Natural killer cell (primary cell): ENCODE measurements at regions not wholly inside any gene's neighbourhood (a gene's known extent, or its start where the extent isn't known, plus 50 kb on each side); places are given as distances from the start of the nearest gene placed in this dataset.

Source experiments
- ATAC-seq, 3 donors: fragments of 150-1000 bp in 2 of 3; fragments of 200-7000 bp in 1 of 3; cut with Tn5 transposase; 1 replicate in 1 of 3; 2 replicates in 2 of 3; pipeline ENCODE4 v1.10.0; 2021; ENCODE audit warnings: mild to moderate bottlenecking in 2 of 3, moderate library complexity in 2 of 3
- DNase-seq, 2 donors: peaks; one replicate each; pipeline versions ENCODE4 v3.0.0 to v3.0.0-alpha.2; 2013 to 2021; ENCODE audit warnings: mixed read lengths in 1 of 2
- H3K27ac ChIP-seq: one replicate; pipeline ENCODE4 v1.5.1; 2013; ENCODE audit warnings: mild to moderate bottlenecking, low read length
- H3K27me3 ChIP-seq: one replicate; pipeline ENCODE4 v1.6.1; 2013; ENCODE audit warnings: low read length; ENCODE audit not compliant: control insufficient read depth, insufficient read depth
- H3K36me3 ChIP-seq: one replicate; pipeline ENCODE4 v1.6.1; 2013; ENCODE audit warnings: low read length; ENCODE audit not compliant: control insufficient read depth, insufficient read depth
- H3K4me1 ChIP-seq: one replicate; pipeline ENCODE4 v1.6.1; 2013; ENCODE audit warnings: low read length; ENCODE audit not compliant: control insufficient read depth, insufficient read depth
- H3K4me3 ChIP-seq: one replicate; pipeline ENCODE4 v1.5.1; 2013; ENCODE audit warnings: low read length
- H3K9me3 ChIP-seq: one replicate; pipeline ENCODE4 v1.6.1; 2013; ENCODE audit warnings: low read length; ENCODE audit not compliant: control insufficient read depth, insufficient read depth
- H3K27ac Mint-ChIP-seq, 2 donors: one replicate each; pipeline ENCODE4 v1.8.0; 2022; ENCODE audit warnings: mild to moderate bottlenecking in 2 of 2, mixed read lengths in 2 of 2, moderate library complexity in 1 of 2
- H3K27me3 Mint-ChIP-seq, 2 donors: one replicate each; pipeline ENCODE4 v1.8.0; 2022; ENCODE audit warnings: low read depth in 2 of 2, mixed read lengths in 2 of 2
- H3K36me3 Mint-ChIP-seq: one replicate; pipeline ENCODE4 v1.8.0; 2022; ENCODE audit warnings: mixed read lengths
- H3K4me1 Mint-ChIP-seq, 2 donors: one replicate each; pipeline ENCODE4 v1.8.0; 2022; ENCODE audit warnings: mixed read lengths in 2 of 2
- H3K4me3 Mint-ChIP-seq: one replicate; pipeline ENCODE4 v1.8.0; 2022; ENCODE audit warnings: mild to moderate bottlenecking, moderate library complexity, mixed read lengths
- H3K9me3 Mint-ChIP-seq, 2 donors: one replicate each; pipeline ENCODE4 v1.8.0; 2022; ENCODE audit warnings: mixed read lengths in 2 of 2
- CTCF ChIP-seq: fragments of 200-600 bp; IDR thresholded peaks from one replicate; pipeline ENCODE4 v1.8.0; 2022; ENCODE audit warnings: antibody characterized with exemption
- WGBS: methylation state at CpG from one replicate; pipeline ENCODE4 v1.1.7; 2013; ENCODE audit warnings: missing lambda C conversion rate; ENCODE audit not compliant: insufficient coverage; 5-methylcytosine and 5-hydroxymethylcytosine counted together
- intact Hi-C: fragments of 100-400 bp; cut with micrococcal nuclease; formaldehyde crosslinking; loops from one replicate; pipeline ENCODE4 v1.14.2; 2022

GRCh38 chr9:104983491-104983890 lies 55.5 kb upstream of the ABCA1 start:
- H3K27ac Mint-ChIP-seq = no peak overlapping the region
- TF ChIP-seq CTCF = no peak
- Histone ChIP-seq H3K27me3 (peaks cover 2% of the 10 kb centered on the region), H3K4me3 (no peak overlapping the region), H3K36me3 (no peaks in the 10 kb centered on the region), H3K27ac (no peak overlapping the region), H3K4me1 (peaks cover 3% of the 10 kb centered on the region), H3K9me3 (no peaks in the 10 kb centered on the region)
- peaks cover 20 to 32% of the 10 kb centered on the region in 2 donors for H3K4me1 Mint-ChIP-seq
- no peak overlapping the region for H3K4me3 Mint-ChIP-seq
- H3K27me3 Mint-ChIP-seq = peaks cover 25 to 47% of the 10 kb centered on the region in 2 donors
- H3K9me3 Mint-ChIP-seq = no peaks in the 10 kb centered on the region
- no peak for DNase-seq
- no peaks in the 10 kb centered on the region for H3K36me3 Mint-ChIP-seq
- no peak for ATAC-seq
- intact Hi-C loops = no loop called here
- 100% methylated on average over 3 of the region's 3 CpGs for WGBS

GRCh38 chr9:104984121-104984520 lies 56.2 kb upstream of the ABCA1 start:
- no peak overlapping the region for H3K4me3 Mint-ChIP-seq

GRCh38 chr9:104984542-104984941 lies 56.6 kb upstream of the ABCA1 start:
- H3K4me3 ChIP-seq = no peak overlapping the region
- H3K27me3 ChIP-seq = peaks cover 5% of the 10 kb centered on the region
- WGBS = no CpG with 5 or more reads among the region's 2 CpGs
- Mint-ChIP-seq H3K4me1 (peaks cover 20 to 32% of the 10 kb centered on the region in 2 donors), H3K27me3 (peaks cover 28 to 52% of the 10 kb centered on the region in 2 donors), H3K27ac (no peak overlapping the region), H3K9me3 (no peaks in the 10 kb centered on the region), H3K36me3 (no peaks in the 10 kb centered on the region), H3K4me3 (no peak overlapping the region)
- H3K4me1 ChIP-seq = peaks cover 3% of the 10 kb centered on the region
- DNase-seq (no peak), ATAC-seq (no peak)
- no peaks in the 10 kb centered on the region for H3K9me3 ChIP-seq
- H3K36me3 ChIP-seq = no peaks in the 10 kb centered on the region
- no peak overlapping the region for H3K27ac ChIP-seq
- TF ChIP-seq CTCF = no peak
- intact Hi-C loops = no loop called here

More at GRCh38 chr9:104984121-104984520, 56.2 kb upstream of the ABCA1 start:
- TF ChIP-seq CTCF = no peak
- H3K4me1 ChIP-seq = peaks cover 3% of the 10 kb centered on the region
- no peak overlapping the region for H3K4me3 ChIP-seq
- no peak overlapping the region for H3K27ac Mint-ChIP-seq
- H3K9me3 Mint-ChIP-seq = no peaks in the 10 kb centered on the region
- H3K27ac ChIP-seq = no peak overlapping the region
- 21% methylated on average over 2 of the region's 5 CpGs for WGBS
- no peak for DNase-seq
- H3K36me3 ChIP-seq = no peaks in the 10 kb centered on the region
- H3K27me3 Mint-ChIP-seq = peaks cover 26 to 54% of the 10 kb centered on the region in 2 donors
- H3K9me3 ChIP-seq = no peaks in the 10 kb centered on the region
- intact Hi-C loops = no loop called here
- peak in 1 of 3 donors; percentile 55 for ATAC-seq
- H3K36me3 Mint-ChIP-seq = no peaks in the 10 kb centered on the region
- peaks cover 5% of the 10 kb centered on the region for H3K27me3 ChIP-seq
- peaks cover 20 to 32% of the 10 kb centered on the region in 2 donors for H3K4me1 Mint-ChIP-seq

- no peak for ATAC-seq
- TF ChIP-seq CTCF = no peak
- peaks cover 24 to 48% of the 10 kb centered on the region in 2 donors for H3K27me3 Mint-ChIP-seq
- H3K4me1 Mint-ChIP-seq = peaks cover 20 to 32% of the 10 kb centered on the region in 2 donors
- H3K4me1 ChIP-seq = peaks cover 3% of the 10 kb centered on the region
- H3K9me3 ChIP-seq = no peaks in the 10 kb centered on the region
- H3K4me3 Mint-ChIP-seq = no peak overlapping the region
- no peak for DNase-seq
- H3K9me3 Mint-ChIP-seq = no peaks in the 10 kb centered on the region
- no peak overlapping the region for H3K4me3 ChIP-seq
- no peaks in the 10 kb centered on the region for H3K36me3 Mint-ChIP-seq
- H3K27ac Mint-ChIP-seq = no peak overlapping the region
- no peaks in the 10 kb centered on the region for H3K36me3 ChIP-seq
- 77% methylated on average over 2 of the region's 2 CpGs for WGBS
- peaks cover 5% of the 10 kb centered on the region for H3K27me3 ChIP-seq
- intact Hi-C loops = no loop called here
- no peak overlapping the region for H3K27ac ChIP-seq
Measured at GRCh38 chr9:104984948-104985347, 57.0 kb upstream of the ABCA1 start.
